HUES48 (cell line): ENCODE measurements at regions not wholly inside any gene's neighbourhood (a gene's known extent, or its start where the extent isn't known, plus 50 kb on each side); places are given as distances from the start of the nearest gene placed in this dataset.

Source experiments
- H3K27ac ChIP-seq: one replicate; pipeline ENCODE4 v1.7.0; 2013; ENCODE audit warnings: low read depth, low read length, inconsistent platforms
- H3K27me3 ChIP-seq: 2 replicates; pipeline ENCODE4 v1.6.1; 2013; ENCODE audit warnings: mild to moderate bottlenecking, low read length; ENCODE audit not compliant: control insufficient read depth, insufficient read depth
- H3K36me3 ChIP-seq: 2 replicates; pipeline ENCODE4 v1.6.1; 2013; ENCODE audit warnings: low read length; ENCODE audit not compliant: control insufficient read depth, insufficient read depth
- H3K4me1 ChIP-seq: 2 replicates; pipeline ENCODE4 v1.6.1; 2013; ENCODE audit warnings: mild to moderate bottlenecking, low read length; ENCODE audit not compliant: control insufficient read depth, insufficient read depth
- H3K4me3 ChIP-seq: 2 replicates; pipeline ENCODE4 v1.5.1; 2013; ENCODE audit warnings: mild to moderate bottlenecking, low read depth, low read length
- H3K9ac ChIP-seq: 2 replicates; pipeline ENCODE4 v1.6.1; 2013; ENCODE audit warnings: mild to moderate bottlenecking, low read depth, low read length, moderate library complexity
- H3K9me3 ChIP-seq: 2 replicates; pipeline ENCODE4 v1.6.1; 2013; ENCODE audit warnings: low read length; ENCODE audit not compliant: control insufficient read depth, insufficient read depth

DNA sequence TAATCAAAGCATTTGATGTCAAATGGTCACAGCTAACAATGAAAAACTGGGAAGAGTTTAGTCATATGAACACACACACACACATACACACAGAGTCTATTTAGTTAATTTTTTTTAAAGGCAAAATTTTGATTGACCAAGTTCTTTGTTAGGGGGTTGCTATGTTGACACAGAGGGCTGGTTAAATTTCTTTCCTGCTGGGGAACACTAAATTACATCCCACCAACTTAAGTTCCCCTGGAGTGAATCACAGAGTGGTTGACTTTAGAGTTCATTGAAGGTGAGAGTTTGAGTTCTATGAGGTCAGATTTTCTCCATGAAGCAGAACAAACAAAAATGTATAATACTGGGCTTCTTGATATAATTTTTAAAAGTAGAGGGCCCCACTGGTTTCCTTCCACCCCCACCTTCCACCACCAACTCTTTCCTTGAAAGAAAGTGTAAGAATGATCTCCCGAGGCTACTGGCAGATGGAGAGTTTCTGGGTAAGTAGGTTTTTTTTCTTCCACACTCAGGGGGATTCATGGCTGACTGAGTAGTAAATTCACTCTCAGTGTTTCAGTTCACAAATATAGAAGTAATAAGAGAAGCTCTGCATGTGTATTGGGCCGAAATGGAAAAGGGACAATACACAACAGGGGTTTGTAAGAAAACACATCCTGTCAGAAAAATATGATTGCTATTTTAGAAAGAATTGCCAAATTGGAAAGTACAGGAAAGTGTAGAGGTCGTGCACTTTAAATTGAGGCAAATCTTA, 917.0 kb upstream of the LCORL start:
- Histone ChIP-seq H3K4me1 (peaks cover 9% of the 10 kb centered on the region), H3K27ac (no peak overlapping the region), H3K4me3 (no peak overlapping the region), H3K36me3 (no peaks in the 10 kb centered on the region), H3K9me3 (no peaks in the 10 kb centered on the region), H3K27me3 (no peaks in the 10 kb centered on the region), H3K9ac (no peak overlapping the region)

DNA sequence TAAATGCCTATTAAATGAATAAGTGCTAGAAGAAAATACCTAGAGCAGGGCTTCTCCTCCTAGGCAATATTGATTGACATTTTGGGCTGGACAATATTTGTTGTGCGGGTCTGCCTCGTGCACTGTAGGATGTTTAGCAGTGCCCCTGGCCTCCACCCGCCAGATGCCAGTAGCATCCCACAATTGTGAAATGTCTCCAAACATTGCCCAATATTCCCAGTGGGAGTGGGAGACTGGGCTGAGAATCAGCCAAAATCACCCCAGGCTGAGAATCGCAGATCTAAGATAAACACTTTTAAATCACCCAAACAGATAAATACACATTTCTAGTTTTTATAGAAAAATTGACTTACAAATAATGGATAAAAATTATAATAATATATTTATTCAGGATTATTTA, 916.2 kb upstream of the LCORL start:
- H3K36me3 ChIP-seq = no peaks in the 10 kb centered on the region
- H3K9ac ChIP-seq = no peak overlapping the region
- H3K4me1 ChIP-seq = peaks cover 9% of the 10 kb centered on the region
- H3K4me3 ChIP-seq = no peak overlapping the region
- H3K27ac ChIP-seq = no peak overlapping the region
- no peaks in the 10 kb centered on the region for H3K27me3 ChIP-seq
- H3K9me3 ChIP-seq = no peaks in the 10 kb centered on the region

DNA sequence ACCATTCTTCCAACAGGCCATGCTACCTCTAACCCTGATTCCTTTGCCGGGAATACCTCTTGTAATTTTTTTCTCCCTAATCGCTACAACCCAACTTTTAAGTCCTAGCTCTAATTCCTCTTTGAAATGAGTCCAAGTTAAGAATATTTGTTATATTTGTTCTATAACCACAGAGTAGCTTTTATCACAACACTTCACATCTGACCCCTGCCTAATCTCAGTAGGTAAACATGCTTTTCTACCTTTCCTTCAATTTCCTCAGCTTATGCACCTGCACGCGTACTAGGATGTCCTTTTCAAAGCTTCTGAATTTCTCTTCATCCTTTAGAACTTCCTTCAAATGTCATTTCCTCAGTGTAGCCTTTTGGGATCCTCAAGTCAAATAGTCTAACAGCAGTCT, 915.5 kb upstream of the LCORL start:
- no peak overlapping the region for H3K4me3 ChIP-seq
- H3K27me3 ChIP-seq = no peaks in the 10 kb centered on the region
- H3K27ac ChIP-seq = no peak overlapping the region
- H3K9ac ChIP-seq = no peak overlapping the region
- no peaks in the 10 kb centered on the region for H3K9me3 ChIP-seq
- no peaks in the 10 kb centered on the region for H3K36me3 ChIP-seq
- H3K4me1 ChIP-seq = peaks cover 9% of the 10 kb centered on the region

DNA sequence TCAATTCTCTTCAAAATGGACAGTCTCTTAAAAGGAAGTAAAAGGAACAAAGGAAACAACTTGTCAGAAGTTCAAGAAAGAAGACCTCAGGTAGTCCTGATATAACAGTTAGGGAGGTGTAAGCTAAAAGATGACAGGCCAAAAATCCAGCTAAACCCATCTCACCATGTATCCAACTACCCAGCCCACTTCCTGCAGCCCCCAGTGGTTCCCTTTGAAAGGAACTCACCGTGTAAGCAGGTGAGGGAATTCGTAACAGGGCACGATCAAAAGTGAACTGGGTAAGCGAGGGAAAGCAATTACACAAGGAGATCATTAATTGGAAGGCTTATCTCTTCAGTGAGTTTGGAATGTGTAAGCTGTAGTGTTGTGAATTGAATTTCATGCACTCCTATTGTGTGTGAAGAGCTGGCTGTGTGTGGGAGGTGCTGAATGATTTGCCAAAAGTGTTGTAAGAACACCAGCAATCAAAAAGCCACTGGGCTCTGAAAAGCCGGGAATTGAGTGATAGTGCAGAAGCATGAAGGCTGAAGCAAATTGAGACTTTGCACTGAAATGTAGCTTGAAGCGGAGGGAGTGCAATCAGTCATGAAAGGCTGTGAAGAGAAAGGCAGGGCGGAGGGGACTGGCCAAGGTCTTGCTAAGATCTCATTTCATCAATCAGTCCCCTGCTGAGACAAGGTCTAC, 914.2 kb upstream of the LCORL start:
- Histone ChIP-seq H3K4me3 (no peak overlapping the region), H3K27me3 (no peaks in the 10 kb centered on the region), H3K9me3 (no peaks in the 10 kb centered on the region), H3K4me1 (peaks cover 9% of the 10 kb centered on the region), H3K9ac (no peak overlapping the region), H3K36me3 (no peaks in the 10 kb centered on the region), H3K27ac (no peak overlapping the region)

DNA sequence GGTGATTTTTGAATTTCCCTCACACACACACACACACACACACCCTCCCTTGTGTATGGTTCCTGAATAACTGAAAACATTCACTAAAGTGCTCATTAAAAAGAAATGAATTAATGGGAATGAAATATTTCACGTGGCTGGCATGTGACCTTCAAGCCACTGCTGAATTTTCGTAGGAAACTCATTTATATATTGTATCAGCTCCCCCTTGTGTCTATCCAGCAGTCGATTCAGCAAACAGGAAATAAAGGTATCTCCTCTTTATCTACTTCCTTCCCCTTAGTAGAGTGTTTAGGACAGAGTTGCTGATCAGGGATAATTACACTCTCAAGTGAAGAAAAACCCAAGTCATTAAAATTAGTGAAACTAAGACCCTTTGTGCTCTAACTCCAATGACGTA, 912.6 kb upstream of the LCORL start:
- Histone ChIP-seq H3K9me3 (no peaks in the 10 kb centered on the region), H3K36me3 (no peaks in the 10 kb centered on the region), H3K27ac (no peak overlapping the region), H3K4me3 (no peak overlapping the region), H3K4me1 (peaks cover 9% of the 10 kb centered on the region), H3K9ac (no peak overlapping the region), H3K27me3 (no peaks in the 10 kb centered on the region)

DNA sequence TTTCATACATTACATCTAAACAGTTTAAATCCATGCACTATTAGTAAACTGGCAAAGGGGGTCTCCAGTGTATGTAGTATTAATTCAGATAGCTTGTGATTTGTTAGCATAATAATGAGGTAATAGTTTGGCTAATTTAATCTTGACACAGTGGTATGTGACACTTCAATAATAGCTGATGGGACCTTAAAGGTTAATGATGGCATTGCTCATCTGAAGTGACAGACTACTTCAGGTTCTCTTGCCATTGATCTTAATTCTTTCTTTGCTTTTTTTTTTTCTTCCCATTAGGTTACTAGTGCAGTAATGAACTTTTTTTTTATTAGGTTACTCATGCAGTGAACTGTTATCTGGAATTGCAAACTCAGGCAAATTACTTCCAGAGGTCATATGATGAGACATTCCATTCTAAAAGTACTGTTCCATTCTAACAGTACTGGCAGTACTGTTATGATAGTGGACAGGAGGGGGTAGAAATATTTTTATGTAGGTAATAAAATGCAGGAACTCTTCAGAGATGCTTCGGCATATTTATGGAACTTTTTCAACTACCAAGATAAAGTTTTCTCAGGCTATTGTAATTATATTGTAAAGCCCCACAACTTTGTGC, 911.3 kb upstream of the LCORL start:
- Histone ChIP-seq H3K36me3 (no peaks in the 10 kb centered on the region), H3K9me3 (no peaks in the 10 kb centered on the region), H3K27ac (no peak overlapping the region), H3K4me3 (no peak overlapping the region), H3K9ac (no peak overlapping the region), H3K4me1 (peaks cover 9% of the 10 kb centered on the region), H3K27me3 (no peaks in the 10 kb centered on the region)

DNA sequence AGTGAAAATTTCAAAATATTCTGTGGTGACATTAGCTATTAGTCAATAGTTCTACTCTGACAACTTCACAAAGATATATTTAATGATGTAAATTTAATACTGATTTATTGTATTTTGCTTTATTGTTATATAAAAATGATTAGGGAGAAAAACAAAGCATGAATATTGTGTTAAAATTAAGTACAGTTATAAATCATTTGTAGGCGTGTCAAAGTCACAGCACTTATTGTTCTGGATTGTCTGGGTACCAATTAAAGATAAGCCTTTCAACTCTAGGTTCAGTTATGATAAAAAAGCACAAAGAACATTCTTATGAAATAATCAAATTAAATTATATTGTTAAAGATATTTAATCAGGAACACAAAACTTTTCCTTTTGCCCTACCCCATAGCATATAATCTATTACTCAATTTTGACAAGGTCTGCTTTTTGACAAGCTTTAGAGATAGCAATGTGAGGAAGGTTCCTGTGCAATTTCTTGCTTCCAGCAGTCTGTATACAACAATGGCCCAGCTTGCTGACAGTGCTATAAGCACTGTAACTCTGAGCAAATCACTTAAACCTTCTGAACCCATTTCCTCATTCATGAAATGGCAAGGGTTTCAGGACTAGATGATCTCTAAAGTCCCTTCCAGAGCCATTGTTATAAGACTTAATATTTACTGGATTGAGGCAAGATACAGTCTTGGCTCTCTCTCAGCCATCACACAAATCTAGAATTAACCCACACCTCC, 910.3 kb upstream of the LCORL start:
- Histone ChIP-seq H3K4me1 (peaks cover 9% of the 10 kb centered on the region), H3K4me3 (no peak overlapping the region), H3K9ac (no peak overlapping the region), H3K27me3 (no peaks in the 10 kb centered on the region), H3K36me3 (no peaks in the 10 kb centered on the region), H3K27ac (no peak overlapping the region), H3K9me3 (no peaks in the 10 kb centered on the region)

DNA sequence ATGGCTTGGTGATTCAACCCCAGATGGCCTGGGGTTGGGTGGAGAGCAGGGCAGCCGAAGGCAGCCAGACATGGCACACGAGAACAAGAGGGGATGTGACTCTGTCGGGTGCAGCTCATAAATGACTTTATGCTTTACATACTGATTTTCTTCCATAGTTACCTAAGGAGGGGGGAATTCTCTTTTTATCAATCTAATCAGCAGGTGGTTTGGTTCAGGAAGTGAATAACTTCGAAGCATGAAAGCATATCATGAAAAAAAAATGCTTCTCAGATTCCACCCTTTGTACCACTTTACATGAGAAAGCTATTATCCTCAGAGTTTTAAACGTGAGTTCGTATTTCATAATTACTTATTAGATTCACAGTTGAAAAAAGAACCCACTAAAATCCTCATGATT, 908.9 kb upstream of the LCORL start:
- Histone ChIP-seq H3K36me3 (no peaks in the 10 kb centered on the region), H3K9me3 (no peaks in the 10 kb centered on the region), H3K4me3 (no peak overlapping the region), H3K9ac (no peak overlapping the region), H3K27me3 (no peaks in the 10 kb centered on the region), H3K4me1 (peaks cover 1% of the 10 kb centered on the region), H3K27ac (no peak overlapping the region)

DNA sequence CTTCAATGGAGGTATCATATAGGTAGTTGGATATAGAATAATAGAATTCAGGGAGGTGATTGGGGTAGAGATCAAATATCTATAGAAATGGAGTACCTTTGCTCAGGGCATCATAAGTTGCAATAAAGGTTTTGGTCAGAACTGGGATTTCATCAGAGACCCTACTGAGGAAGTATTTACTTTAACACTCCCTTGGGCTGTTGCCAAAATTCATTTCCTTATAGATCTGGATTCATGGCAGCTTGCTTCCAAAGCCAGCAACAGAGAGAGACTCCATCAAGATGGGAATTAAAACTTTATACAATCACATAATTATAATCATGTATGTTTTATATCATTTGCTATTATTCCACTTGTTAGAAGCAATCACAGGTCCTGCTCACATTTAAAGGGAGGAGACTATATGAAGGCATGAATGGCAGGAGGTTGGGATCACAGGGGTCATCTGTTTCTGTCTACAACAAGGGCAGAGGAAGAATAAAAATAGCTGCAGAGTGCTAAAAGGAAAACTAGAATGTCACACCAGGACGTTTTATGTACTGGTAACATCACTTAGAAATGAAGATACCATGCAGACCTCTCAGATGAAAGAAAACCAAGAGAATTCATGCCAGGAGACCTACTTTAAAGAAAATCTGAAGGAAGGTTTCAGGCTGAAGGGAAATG, 902.1 kb upstream of the LCORL start:
- no peak overlapping the region for H3K4me3 ChIP-seq
- H3K27me3 ChIP-seq = no peaks in the 10 kb centered on the region
- no peak overlapping the region for H3K27ac ChIP-seq
- H3K36me3 ChIP-seq = no peaks in the 10 kb centered on the region
- H3K9ac ChIP-seq = no peak overlapping the region
- no peaks in the 10 kb centered on the region for H3K9me3 ChIP-seq
- H3K4me1 ChIP-seq = no peaks in the 10 kb centered on the region

DNA sequence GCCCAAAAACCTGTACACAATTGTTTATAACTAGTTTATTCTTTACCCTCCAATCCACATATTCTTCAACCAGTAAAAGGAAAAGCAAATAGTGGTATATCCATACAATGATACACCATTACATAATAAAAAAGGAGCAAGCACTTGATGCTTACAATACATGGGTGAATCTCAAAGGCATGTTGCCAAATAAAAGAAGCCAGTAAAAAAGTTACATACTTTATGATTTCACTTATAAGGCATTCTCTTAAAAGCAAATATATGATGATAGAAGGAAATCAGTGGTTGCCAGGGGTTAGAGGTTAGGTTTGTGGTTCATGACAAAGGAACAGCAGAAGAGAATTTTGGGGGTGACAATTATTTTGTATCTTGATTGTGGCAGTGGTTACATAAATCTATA, 896.1 kb upstream of the LCORL start:
- Histone ChIP-seq H3K4me1 (no peaks in the 10 kb centered on the region), H3K9me3 (peaks cover 13% of the 10 kb centered on the region), H3K27me3 (no peaks in the 10 kb centered on the region), H3K36me3 (no peaks in the 10 kb centered on the region), H3K4me3 (no peak overlapping the region), H3K27ac (no peak overlapping the region), H3K9ac (no peak overlapping the region)
